ENCODE measurements at regions not wholly inside any gene's neighbourhood (a gene's known extent, or its start where the extent isn't known, plus 50 kb on each side); places are given as distances from the start of the nearest gene placed in this dataset.

GRCh38 chr1:195576641-195577040 lies 1031.6 kb downstream of the KCNT2 start:
- DNase-seq (ENCODE audit: low spot score) (no peak), FAIRE-seq (no peak)

- FAIRE-seq (no peak), DNase-seq (ENCODE audit: low spot score) (no peak)
These were observed 1033.7 kb downstream of the KCNT2 start for GRCh38 chr1:195574511-195574910.

- FAIRE-seq = no peak
These were observed 1038.3 kb downstream of the KCNT2 start for GRCh38 chr1:195569934-195570333.

GRCh38 chr1:195568389-195568788 lies 1039.9 kb downstream of the KCNT2 start:
- FAIRE-seq (no peak), DNase-seq (ENCODE audit: low spot score) (no peak)

More at GRCh38 chr1:195569934-195570333, 1038.3 kb downstream of the KCNT2 start:
- DNase-seq (ENCODE audit: low spot score) = no peak

GRCh38 chr1:195562074-195562473 lies 1046.2 kb downstream of the KCNT2 start:
- FAIRE-seq (no peak), DNase-seq (ENCODE audit: low spot score) (no peak)

GRCh38 chr1:195550071-195550862 lies 1058.0 kb downstream of the KCNT2 start:
- DNase-seq (ENCODE audit: low spot score) (no peak), FAIRE-seq (no peak)

- FAIRE-seq (no peak), DNase-seq (ENCODE audit: low spot score) (no peak)
These were observed 1077.3 kb downstream of the KCNT2 start for GRCh38 chr1:195530961-195531360.

GRCh38 chr1:195529881-195530280 lies 1078.4 kb downstream of the KCNT2 start:
- DNase-seq (ENCODE audit: low spot score) = no peak
- no peak for FAIRE-seq

GRCh38 chr1:195520757-195521156 lies 1087.5 kb downstream of the KCNT2 start:
- no peak for FAIRE-seq

GRCh38 chr1:195516036-195516435 lies 1092.2 kb downstream of the KCNT2 start:
- DNase-seq (ENCODE audit: low spot score) (no peak), FAIRE-seq (no peak)

More at GRCh38 chr1:195520757-195521156, 1087.5 kb downstream of the KCNT2 start:
- DNase-seq (ENCODE audit: low spot score) = no peak

GRCh38 chr1:195511501-195511900 lies 1096.7 kb downstream of the KCNT2 start:
- FAIRE-seq (no peak), DNase-seq (ENCODE audit: low spot score) (no peak)

GRCh38 chr1:195501118-195501517 lies 1107.1 kb downstream of the KCNT2 start:
- DNase-seq (ENCODE audit: low spot score) (no peak), FAIRE-seq (no peak)

GRCh38 chr1:195495720-195496635 lies 1112.3 kb downstream of the KCNT2 start:
- DNase-seq (ENCODE audit: low spot score) = no peak
- FAIRE-seq = no peak

GRCh38 chr1:195482137-195482536 lies 1126.1 kb downstream of the KCNT2 start:
- FAIRE-seq (no peak), DNase-seq (ENCODE audit: low spot score) (no peak)

- FAIRE-seq (no peak), DNase-seq (ENCODE audit: low spot score) (no peak)
These were observed 1126.9 kb downstream of the KCNT2 start for GRCh38 chr1:195481293-195481692.

GRCh38 chr1:195475568-195475967 lies 1132.7 kb downstream of the KCNT2 start:
- no peak for FAIRE-seq
- no peak for DNase-seq (ENCODE audit: low spot score)

- DNase-seq (ENCODE audit: low spot score) (no peak), FAIRE-seq (no peak)
These were observed 1135.9 kb downstream of the KCNT2 start for GRCh38 chr1:195472291-195472690.

- FAIRE-seq = no peak
- DNase-seq (ENCODE audit: low spot score) = no peak
These were observed 1141.6 kb downstream of the KCNT2 start for GRCh38 chr1:195466639-195467038.

- no peak for FAIRE-seq
- no peak for DNase-seq (ENCODE audit: low spot score)
These were observed 1145.6 kb downstream of the KCNT2 start for GRCh38 chr1:195462646-195463045.

- DNase-seq (ENCODE audit: low spot score) (no peak), FAIRE-seq (no peak)
These were observed 1146.1 kb downstream of the KCNT2 start for GRCh38 chr1:195462152-195462551.

- no peak for DNase-seq (ENCODE audit: low spot score)
- no peak for FAIRE-seq
These were observed 1149.9 kb downstream of the KCNT2 start for GRCh38 chr1:195458365-195458764.

- DNase-seq (ENCODE audit: low spot score) (no peak), FAIRE-seq (no peak)
These were observed 1157.4 kb downstream of the KCNT2 start for GRCh38 chr1:195450794-195451193.
